CD8-positive, alpha-beta memory T cell (primary cell): ENCODE measurements at regions not wholly inside any gene's neighbourhood (a gene's known extent, or its start where the extent isn't known, plus 50 kb on each side); places are given as distances from the start of the nearest gene placed in this dataset.

Source experiments
- CTCF ChIA-PET: fragments of 350-600 bp; sonication (Branson Sonifier 250); formaldehyde crosslinking; loops from one replicate; lab custom pipeline; 2021; ENCODE audit warnings: antibody characterized with exemption; lab: Charles Lee
- POLR2A ChIA-PET: fragments of 350-600 bp; sonication (Branson Sonifier 250); formaldehyde crosslinking; loops from one replicate; lab custom pipeline; 2021; ENCODE audit warnings: antibody characterized with exemption; lab: Charles Lee
- DNase-seq, 5 donors: peaks; one replicate each; pipeline versions ENCODE4 v3.0.0 to v3.0.0-alpha.2; 2020 to 2022; ENCODE audit warnings: mixed read lengths in 1 of 5
- H3K27ac ChIP-seq: one replicate; pipeline ENCODE4 v1.7.0; 2013; ENCODE audit warnings: low read depth, mild to moderate bottlenecking, low read length, moderate library complexity
- H3K27me3 ChIP-seq: 2 replicates; pipeline ENCODE4 v1.7.0; 2013; ENCODE audit warnings: low read length, mild to moderate bottlenecking; ENCODE audit not compliant: insufficient read depth, poor library complexity, severe bottlenecking
- H3K36me3 ChIP-seq: 2 replicates; pipeline ENCODE4 v1.7.0; 2013; ENCODE audit warnings: mild to moderate bottlenecking, low read length, moderate library complexity; ENCODE audit not compliant: insufficient read depth
- H3K4me1 ChIP-seq: 2 replicates; pipeline ENCODE4 v1.7.0; 2013; ENCODE audit warnings: mild to moderate bottlenecking, low read length, moderate library complexity; ENCODE audit not compliant: insufficient read depth
- H3K4me3 ChIP-seq: 2 replicates; pipeline ENCODE4 v1.7.0; 2013; ENCODE audit warnings: mild to moderate bottlenecking, low read length
- H3K9me3 ChIP-seq: 2 replicates; pipeline ENCODE4 v1.7.0; 2013; ENCODE audit warnings: mild to moderate bottlenecking, low read length
- H3K27ac Mint-ChIP-seq, 8 donors: one replicate each; pipeline ENCODE4 v1.8.0; 2020 to 2021; ENCODE audit warnings: mixed read lengths in 8 of 8, mild to moderate bottlenecking in 6 of 8, inconsistent platforms in 3 of 8, moderate library complexity in 3 of 8
- H3K27me3 Mint-ChIP-seq, 2 donors: one replicate each; pipeline ENCODE4 v1.8.0; 2020 to 2021; ENCODE audit warnings: mixed read lengths in 2 of 2, mild to moderate bottlenecking in 1 of 2, moderate library complexity in 1 of 2
- H3K36me3 Mint-ChIP-seq, 3 donors: one replicate each; pipeline ENCODE4 v1.8.0; 2020 to 2021; ENCODE audit warnings: mixed read lengths in 3 of 3, inconsistent platforms in 1 of 3, mild to moderate bottlenecking in 1 of 3
- H3K4me1 Mint-ChIP-seq, 3 donors: one replicate each; pipeline ENCODE4 v1.8.0; 2020 to 2021; ENCODE audit warnings: mixed read lengths in 3 of 3, inconsistent platforms in 1 of 3, mild to moderate bottlenecking in 1 of 3
- H3K4me3 Mint-ChIP-seq, 7 donors: one replicate each; pipeline ENCODE4 v1.8.0; 2020 to 2021; ENCODE audit warnings: mixed read lengths in 7 of 7, mild to moderate bottlenecking in 6 of 7, moderate library complexity in 4 of 7, inconsistent platforms in 2 of 7
- H3K9me3 Mint-ChIP-seq, 5 donors: one replicate each; pipeline ENCODE4 v1.8.0; 2020 to 2022; ENCODE audit warnings: mixed read lengths in 5 of 5, mild to moderate bottlenecking in 3 of 5, moderate library complexity in 2 of 5, inconsistent platforms in 1 of 5

GRCh38 chr6:113643407-113643770 lies 213.8 kb upstream of the MARCKS start:
- H3K27ac Mint-ChIP-seq: no peak overlapping the region
- no peaks in the 10 kb centered on the region for H3K9me3 Mint-ChIP-seq
- DNase-seq: no peak
- Histone ChIP-seq H3K4me3 (no peak overlapping the region), H3K36me3 (no peaks in the 10 kb centered on the region), H3K4me1 (no peaks in the 10 kb centered on the region), H3K27me3 (no peaks in the 10 kb centered on the region), H3K9me3 (no peaks in the 10 kb centered on the region), H3K27ac (no peak overlapping the region)
- no peak overlapping the region for H3K4me3 Mint-ChIP-seq
- peaks cover 0 to under 1% of the 10 kb centered on the region in 2 donors for H3K27me3 Mint-ChIP-seq
- no peaks in the 10 kb centered on the region for H3K36me3 Mint-ChIP-seq
- POLR2A ChIA-PET: no interaction called here
- CTCF ChIA-PET: no interaction called here
- no peaks in the 10 kb centered on the region for H3K4me1 Mint-ChIP-seq

DNA sequence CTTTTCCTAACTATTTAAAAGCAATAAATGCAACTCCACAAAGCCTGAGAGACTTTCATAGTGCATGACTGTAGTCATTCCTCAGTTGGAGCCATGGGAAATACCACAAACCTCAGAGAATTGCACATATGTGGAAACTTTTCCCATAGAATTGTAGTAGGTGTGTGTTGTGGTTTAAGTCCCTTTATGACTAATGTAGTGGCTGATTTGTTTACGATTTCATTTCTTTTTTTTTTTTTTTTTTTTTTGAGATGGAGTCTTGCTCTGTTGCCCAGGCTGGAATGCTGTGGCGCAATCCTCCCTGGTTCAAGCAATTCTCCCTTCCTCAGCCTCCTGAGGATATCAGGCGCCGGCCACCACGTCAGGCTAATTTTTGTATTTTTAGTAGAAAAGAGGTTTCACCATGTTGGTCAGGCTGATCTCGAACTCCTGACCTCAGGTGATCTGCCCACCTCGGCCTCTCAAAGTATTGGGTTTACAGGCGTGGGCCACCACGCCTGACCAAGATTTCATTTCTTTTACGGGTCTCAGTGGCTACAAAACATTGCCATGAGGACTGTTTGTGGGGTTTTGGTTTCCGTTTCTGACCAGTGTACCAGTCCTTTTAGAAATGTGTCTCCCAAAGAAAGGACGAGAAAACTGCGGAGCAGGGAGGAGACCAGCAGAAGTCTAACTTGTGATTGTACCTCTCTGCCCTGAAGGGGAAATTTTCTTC lies 212.1 kb upstream of the MARCKS start:
- Mint-ChIP-seq H3K4me3 (no peak overlapping the region), H3K9me3 (no peaks in the 10 kb centered on the region), H3K4me1 (no peaks in the 10 kb centered on the region), H3K36me3 (no peaks in the 10 kb centered on the region), H3K27me3 (peaks cover 0 to 6% of the 10 kb centered on the region in 2 donors), H3K27ac (no peak overlapping the region)
- Histone ChIP-seq H3K36me3 (no peaks in the 10 kb centered on the region), H3K4me1 (no peaks in the 10 kb centered on the region), H3K27ac (no peak overlapping the region), H3K27me3 (no peaks in the 10 kb centered on the region), H3K4me3 (no peak overlapping the region), H3K9me3 (no peaks in the 10 kb centered on the region)
- DNase-seq: no peak
- POLR2A ChIA-PET: no interaction called here
- CTCF ChIA-PET: no interaction called here

DNA sequence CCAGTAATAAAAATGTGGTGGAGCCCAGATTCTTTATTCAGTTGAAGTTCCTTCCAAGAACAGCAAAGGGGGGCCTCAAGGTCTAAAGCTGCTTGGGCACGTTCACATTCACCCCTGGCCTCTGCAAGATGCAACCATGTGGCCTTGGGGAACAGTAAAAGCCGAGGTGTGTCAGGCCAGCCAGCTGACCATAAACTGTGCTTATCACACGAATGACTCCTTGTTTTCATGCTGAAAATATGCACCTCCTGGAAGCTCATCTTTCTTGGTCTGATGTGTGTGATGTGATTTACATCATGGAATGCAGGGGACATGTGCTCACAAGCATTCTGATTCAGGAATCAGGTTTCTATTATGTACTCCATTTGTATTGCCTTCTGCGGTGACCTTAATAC lies 211.6 kb upstream of the MARCKS start:
- Mint-ChIP-seq H3K36me3 (no peaks in the 10 kb centered on the region), H3K9me3 (no peaks in the 10 kb centered on the region), H3K4me1 (no peaks in the 10 kb centered on the region), H3K27ac (no peak overlapping the region), H3K27me3 (peaks cover 0 to 9% of the 10 kb centered on the region in 2 donors), H3K4me3 (no peak overlapping the region)
- ChIA-PET POLR2A (no interaction called here), CTCF (no interaction called here)
- Histone ChIP-seq H3K4me1 (no peaks in the 10 kb centered on the region), H3K4me3 (no peak overlapping the region), H3K27ac (no peak overlapping the region), H3K36me3 (no peaks in the 10 kb centered on the region), H3K9me3 (no peaks in the 10 kb centered on the region), H3K27me3 (no peaks in the 10 kb centered on the region)
- no peak for DNase-seq

GRCh38 chr6:113645986-113646385 lies 211.2 kb upstream of the MARCKS start:
- ChIA-PET POLR2A (no interaction called here), CTCF (no interaction called here)
- Histone ChIP-seq H3K4me3 (no peak overlapping the region), H3K9me3 (no peaks in the 10 kb centered on the region), H3K36me3 (no peaks in the 10 kb centered on the region), H3K27me3 (no peaks in the 10 kb centered on the region), H3K27ac (no peak overlapping the region), H3K4me1 (no peaks in the 10 kb centered on the region)
- peaks cover 0 to 9% of the 10 kb centered on the region in 2 donors for H3K27me3 Mint-ChIP-seq
- H3K27ac Mint-ChIP-seq: no peak overlapping the region
- H3K4me3 Mint-ChIP-seq: no peak overlapping the region
- H3K9me3 Mint-ChIP-seq: no peaks in the 10 kb centered on the region
- DNase-seq: no peak
- H3K36me3 Mint-ChIP-seq: no peaks in the 10 kb centered on the region
- no peaks in the 10 kb centered on the region for H3K4me1 Mint-ChIP-seq

GRCh38 chr6:113646701-113647100 lies 210.4 kb upstream of the MARCKS start:
- H3K4me1 Mint-ChIP-seq: no peaks in the 10 kb centered on the region
- no peak overlapping the region for H3K27ac ChIP-seq
- no peaks in the 10 kb centered on the region for H3K36me3 Mint-ChIP-seq
- no peak overlapping the region for H3K27ac Mint-ChIP-seq
- ChIA-PET POLR2A (no interaction called here), CTCF (no interaction called here)
- no peaks in the 10 kb centered on the region for H3K27me3 ChIP-seq
- H3K4me3 ChIP-seq: no peak overlapping the region
- H3K4me1 ChIP-seq: no peaks in the 10 kb centered on the region
- peaks cover 3 to 9% of the 10 kb centered on the region in 2 donors for H3K27me3 Mint-ChIP-seq
- H3K4me3 Mint-ChIP-seq: no peak overlapping the region
- H3K9me3 ChIP-seq: no peaks in the 10 kb centered on the region
- H3K9me3 Mint-ChIP-seq: no peaks in the 10 kb centered on the region
- H3K36me3 ChIP-seq: no peaks in the 10 kb centered on the region
- no peak for DNase-seq

DNA sequence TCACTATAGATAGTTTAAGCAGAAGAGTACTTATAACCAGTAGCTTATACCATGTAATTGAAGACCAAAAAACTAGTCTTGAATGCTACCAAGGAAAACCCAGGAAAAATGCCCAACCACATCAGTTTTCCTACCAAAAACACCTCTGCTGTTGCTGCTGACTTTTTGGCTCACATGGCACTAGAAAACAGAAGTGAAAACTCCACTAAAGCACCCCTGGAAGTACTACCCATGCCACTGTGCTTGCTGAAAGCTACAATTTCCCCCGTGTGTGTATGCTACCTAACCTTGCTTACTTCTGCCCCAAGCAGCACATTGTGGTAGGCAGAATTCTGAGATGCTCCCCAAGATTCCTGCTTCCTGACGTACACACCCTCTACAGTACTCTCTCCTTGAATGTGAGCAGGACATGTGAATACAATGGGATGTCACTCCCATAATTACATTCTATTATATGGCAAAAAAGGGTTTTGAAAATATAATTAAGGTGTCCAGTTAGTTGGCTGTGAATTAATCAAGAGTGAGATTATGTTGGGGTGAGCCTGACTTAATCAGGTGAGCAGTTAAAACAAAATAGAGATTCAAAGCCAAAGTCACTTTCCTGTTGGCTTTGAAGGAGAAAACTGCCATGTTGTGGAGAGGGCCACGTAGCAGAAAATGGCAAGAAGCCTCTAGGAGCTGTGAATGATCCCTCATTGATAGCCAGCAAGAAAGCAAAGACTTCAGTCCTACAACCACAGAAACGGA lies 209.8 kb upstream of the MARCKS start:
- ChIA-PET CTCF (no interaction called here), POLR2A (no interaction called here)
- peaks cover 3 to 9% of the 10 kb centered on the region in 2 donors for H3K27me3 Mint-ChIP-seq
- Histone ChIP-seq H3K36me3 (no peaks in the 10 kb centered on the region), H3K27ac (no peak overlapping the region), H3K4me3 (no peak overlapping the region), H3K4me1 (no peaks in the 10 kb centered on the region), H3K9me3 (no peaks in the 10 kb centered on the region), H3K27me3 (no peaks in the 10 kb centered on the region)
- no peak overlapping the region for H3K27ac Mint-ChIP-seq
- no peak for DNase-seq
- H3K9me3 Mint-ChIP-seq: no peaks in the 10 kb centered on the region
- H3K36me3 Mint-ChIP-seq: no peaks in the 10 kb centered on the region
- no peak overlapping the region for H3K4me3 Mint-ChIP-seq
- no peaks in the 10 kb centered on the region for H3K4me1 Mint-ChIP-seq

- Mint-ChIP-seq H3K9me3 (no peaks in the 10 kb centered on the region), H3K4me3 (no peak overlapping the region), H3K36me3 (no peaks in the 10 kb centered on the region), H3K27ac (no peak overlapping the region), H3K27me3 (peaks cover 4 to 9% of the 10 kb centered on the region in 2 donors), H3K4me1 (no peaks in the 10 kb centered on the region)
- Histone ChIP-seq H3K36me3 (no peaks in the 10 kb centered on the region), H3K4me1 (no peaks in the 10 kb centered on the region), H3K27ac (no peak overlapping the region), H3K27me3 (no peaks in the 10 kb centered on the region), H3K4me3 (no peak overlapping the region), H3K9me3 (no peaks in the 10 kb centered on the region)
- POLR2A ChIA-PET: no interaction called here
- DNase-seq: no peak
- CTCF ChIA-PET: no interaction called here
These were observed 208.4 kb upstream of the MARCKS start for GRCh38 chr6:113648698-113649097.

DNA sequence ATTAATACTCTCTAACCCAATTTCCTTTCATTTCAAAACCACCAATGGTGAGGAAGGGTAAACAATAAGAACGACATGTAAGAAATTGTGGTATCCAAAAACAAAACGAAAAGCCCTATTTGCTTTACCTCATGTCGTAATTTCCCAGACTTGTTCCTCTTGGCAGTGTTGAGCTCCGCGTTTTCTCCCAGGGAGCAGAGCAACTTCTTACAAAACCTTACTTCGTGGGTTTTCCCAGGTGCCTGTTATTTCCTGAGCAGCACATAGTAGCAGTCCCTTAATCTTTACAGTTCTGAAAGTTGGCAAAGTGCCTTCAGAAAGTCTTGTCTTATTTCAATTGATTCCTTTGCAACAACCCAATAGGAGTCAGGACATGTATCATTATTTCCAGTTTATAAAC lies 207.9 kb upstream of the MARCKS start:
- H3K9me3 ChIP-seq: no peaks in the 10 kb centered on the region
- POLR2A ChIA-PET: no interaction called here
- Mint-ChIP-seq H3K4me1 (no peaks in the 10 kb centered on the region), H3K36me3 (no peaks in the 10 kb centered on the region), H3K27me3 (peaks cover 4 to 9% of the 10 kb centered on the region in 2 donors), H3K9me3 (no peaks in the 10 kb centered on the region), H3K27ac (no peak overlapping the region), H3K4me3 (no peak overlapping the region)
- no peak overlapping the region for H3K4me3 ChIP-seq
- H3K36me3 ChIP-seq: no peaks in the 10 kb centered on the region
- no peak overlapping the region for H3K27ac ChIP-seq
- no peaks in the 10 kb centered on the region for H3K27me3 ChIP-seq
- no peak for DNase-seq
- CTCF ChIA-PET: no interaction called here
- no peaks in the 10 kb centered on the region for H3K4me1 ChIP-seq
